Pons (tissue), 1 donor: ENCODE measurements at regions not wholly inside any gene's neighbourhood (a gene's known extent, or its start where the extent isn't known, plus 50 kb on each side); places are given as distances from the start of the nearest gene placed in this dataset.
"Not testable (repeated sequence)": the region's sequence is repeated elsewhere in the genome, so short reads cannot be mapped to it uniquely, and the experiment has no call there.

ENCODE experiments used
- DNase-seq: peaks from one replicate; pipeline ENCODE4 v3.0.0-alpha.2; 2016; ENCODE audit warnings: low spot score

DNA sequence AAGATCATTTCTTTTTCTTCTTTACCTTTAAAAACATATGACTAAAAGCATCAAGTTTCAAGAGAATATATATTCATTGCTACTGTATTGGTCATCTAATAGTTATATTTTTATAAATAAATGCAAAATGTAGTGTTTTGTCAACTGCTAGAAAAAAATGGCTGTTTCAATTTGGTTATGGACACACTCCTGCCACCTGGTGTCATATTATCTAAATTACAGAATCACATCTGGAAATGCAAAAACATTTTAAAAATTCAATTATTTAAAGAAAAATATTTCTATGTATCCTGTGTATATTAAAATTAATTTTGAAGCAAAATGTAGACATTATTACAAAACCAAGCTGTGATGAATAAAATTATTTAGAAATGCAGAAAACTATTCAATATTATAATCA, 329.4 kb upstream of the PCDH18 start:
- peak; percentile 9 for DNase-seq

DNA sequence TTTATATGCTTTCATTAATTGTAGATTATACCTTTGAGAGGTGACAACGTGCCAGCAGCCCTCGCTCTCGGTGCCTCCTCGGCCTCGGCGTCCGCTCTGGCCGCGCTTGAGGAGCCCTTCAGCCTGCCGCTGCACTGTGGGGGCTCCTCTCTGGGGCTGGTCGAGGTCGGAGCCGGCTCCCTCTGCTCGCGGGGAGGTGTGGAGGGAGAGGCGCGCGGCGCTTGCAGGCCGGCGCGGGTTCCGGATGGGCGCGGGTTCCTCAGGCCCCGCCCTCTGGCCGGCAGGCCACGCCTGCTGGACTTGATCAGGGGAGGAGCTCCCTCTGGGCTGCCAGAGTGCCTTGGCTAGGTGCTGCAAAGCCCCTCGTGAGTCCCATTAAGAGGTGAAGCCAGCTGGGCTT, 321.1 kb upstream of the PCDH18 start:
- no peak for DNase-seq

GRCh38 chr4:137852326-137852725, 320.0 kb upstream of the PCDH18 start:
- no peak for DNase-seq

DNA sequence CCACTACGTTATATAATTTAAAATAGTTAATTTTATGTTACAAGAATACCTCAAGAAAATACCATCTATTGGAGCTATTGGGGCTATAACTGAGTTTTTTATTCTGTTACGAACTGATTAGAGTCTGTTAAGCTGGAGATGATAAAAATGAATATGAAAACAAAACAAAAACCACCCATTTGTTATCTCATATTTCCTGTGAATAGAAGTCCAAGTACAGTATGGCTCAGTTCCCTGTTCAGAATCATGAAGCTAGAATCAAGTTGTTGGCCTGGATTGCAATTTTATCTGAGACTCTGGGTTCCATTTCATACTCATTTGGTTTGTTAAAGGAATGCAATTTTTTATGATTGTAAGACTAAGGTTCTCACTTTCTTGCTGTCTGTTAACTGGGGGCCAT, 319.1 kb upstream of the PCDH18 start:
- DNase-seq, result no peak

DNA sequence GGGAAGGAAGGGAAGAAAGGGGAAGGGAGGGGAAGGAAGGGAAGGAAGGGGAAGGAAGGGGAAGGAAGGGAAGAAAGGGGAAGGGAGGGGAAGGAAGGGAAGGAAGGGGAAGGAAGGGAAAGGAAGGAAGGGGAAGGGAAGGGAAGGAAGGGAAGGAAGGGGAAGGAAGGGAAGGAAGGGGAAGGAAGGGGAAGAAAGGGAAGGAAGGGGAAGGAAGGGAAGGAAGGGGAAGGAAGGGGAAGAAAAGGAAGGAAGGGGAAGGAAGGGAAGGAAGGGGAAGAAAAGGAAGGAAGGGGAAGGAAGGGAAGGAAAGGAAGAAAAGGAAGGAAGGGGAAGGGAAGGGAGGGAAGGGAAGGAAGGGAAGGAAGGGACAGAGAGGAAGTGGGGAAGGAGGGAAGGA, 295.7 kb upstream of the PCDH18 start:
- DNase-seq, result not testable (repeated sequence)

DNA sequence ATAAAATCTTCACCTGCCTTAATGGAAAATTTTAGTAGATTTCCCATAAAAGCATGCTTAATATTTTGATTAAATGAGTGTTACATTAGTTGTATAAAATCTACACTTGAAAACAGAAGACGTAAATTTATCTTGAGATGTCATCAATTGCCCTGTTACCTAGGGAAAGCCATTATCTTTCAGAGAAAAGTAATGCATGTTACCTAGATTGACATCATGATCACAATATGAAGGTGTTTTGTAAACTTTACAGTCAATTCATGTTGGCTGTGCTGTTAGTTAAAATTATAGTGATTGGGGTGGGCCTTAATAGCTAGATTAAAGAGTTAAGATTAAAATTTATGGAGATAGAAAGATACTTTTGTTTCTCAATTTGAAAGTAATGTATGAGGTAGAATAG, 293.2 kb upstream of the PCDH18 start:
- no peak for DNase-seq

DNA sequence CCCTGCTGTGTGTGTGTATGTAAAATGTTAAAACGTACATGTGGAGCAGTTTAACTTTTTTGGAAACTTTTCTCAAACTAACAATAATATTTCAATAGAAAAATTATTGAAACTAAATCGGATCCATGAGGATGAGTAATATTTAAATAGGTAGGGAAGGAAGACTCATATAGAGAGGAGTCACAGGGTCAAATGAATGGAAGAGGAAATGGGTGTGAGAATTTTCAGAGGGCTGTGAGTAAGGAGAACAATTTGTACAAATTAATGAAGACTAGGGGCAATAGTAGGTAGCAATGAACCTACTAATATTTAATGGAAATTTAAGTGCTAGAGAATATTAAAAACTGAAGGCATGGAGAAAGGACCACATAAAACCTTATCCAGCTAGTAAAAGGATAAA, 290.7 kb upstream of the PCDH18 start:
- no peak for DNase-seq

DNA sequence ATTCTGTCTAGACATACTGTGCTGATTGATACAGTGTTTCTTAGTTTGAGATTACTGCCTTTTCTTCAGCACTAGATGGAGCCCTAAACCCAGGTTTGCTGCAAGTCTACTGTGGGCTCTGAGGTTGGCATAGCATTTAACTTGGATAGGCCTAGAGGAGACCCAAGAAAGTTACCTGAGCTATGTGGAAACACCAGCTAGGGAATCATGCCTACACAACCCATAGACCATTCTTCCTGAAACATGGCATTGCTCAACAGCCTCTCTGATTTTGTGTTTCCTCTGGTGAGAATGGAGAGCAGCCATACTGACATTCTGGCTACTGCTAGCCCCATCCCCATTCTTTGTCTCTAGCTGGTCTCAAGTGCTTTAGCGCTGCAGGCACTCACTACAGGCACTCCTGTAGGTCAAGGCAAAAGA, 287.7 kb upstream of the PCDH18 start:
- no peak for DNase-seq

GRCh38 chr4:137812258-137812657, 280.0 kb upstream of the PCDH18 start:
- DNase-seq, result no peak

DNA sequence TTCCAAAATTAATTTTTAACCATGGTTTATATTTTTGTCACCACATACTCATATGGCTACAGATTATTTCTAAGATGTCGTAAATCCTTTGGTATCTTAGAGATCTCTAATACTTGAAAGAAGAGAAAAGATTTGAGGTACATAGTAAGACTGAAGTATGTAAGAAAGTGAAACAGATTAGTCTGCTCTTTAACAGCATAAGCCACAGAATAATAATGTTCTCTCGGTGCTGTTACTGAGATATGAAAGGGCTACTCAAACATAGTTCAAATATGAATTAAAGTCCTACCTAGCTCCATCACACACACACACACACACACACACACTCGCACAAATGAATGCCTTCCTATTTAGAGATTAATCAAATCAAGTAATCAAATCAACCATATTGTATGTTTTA, 274.1 kb upstream of the PCDH18 start:
- no peak for DNase-seq

- DNase-seq, result no peak
Measured at GRCh38 chr4:137804906-137805495, 272.7 kb upstream of the PCDH18 start.

DNA sequence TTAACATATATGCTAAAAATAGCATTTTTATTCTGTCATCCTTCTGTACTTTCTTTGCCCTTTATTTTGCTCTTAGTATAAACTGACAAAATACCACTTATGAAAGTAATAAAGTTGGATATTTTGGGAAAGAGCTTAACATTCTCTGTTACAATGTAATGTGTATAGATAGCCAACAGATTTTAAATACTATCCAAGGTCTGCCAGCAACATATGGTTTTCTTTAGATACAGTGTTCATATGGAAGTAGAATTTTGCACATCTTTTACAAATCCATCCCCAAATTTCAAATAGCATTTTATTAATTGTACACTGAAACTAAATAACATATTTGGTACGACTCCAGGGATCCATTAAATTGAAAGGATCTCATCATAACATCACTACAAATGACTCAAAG, 268.6 kb upstream of the PCDH18 start:
- no peak for DNase-seq

DNA sequence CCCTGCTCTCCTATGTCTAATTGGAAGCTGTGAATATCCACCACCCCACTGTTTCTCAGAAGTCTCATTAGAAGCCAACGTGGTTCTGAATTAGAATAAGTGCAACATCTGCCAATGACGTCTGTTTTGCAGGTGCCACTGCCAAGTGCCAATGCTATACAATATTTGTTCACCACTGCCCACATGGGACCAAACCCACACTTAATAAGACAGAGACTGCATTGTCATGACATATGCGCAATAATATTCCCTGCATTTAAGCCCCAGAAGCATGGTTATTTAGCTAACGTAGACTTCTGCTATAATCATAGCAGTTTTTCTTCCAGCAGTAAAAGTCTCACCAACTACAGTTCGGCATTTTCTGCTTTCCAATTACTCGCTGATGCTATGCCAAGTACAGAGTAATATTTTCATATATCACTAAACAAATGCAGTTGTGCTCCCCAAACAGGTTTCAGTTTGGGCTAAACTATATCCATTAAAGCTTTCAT, 262.5 kb upstream of the PCDH18 start:
- DNase-seq, result peak; percentile 11

DNA sequence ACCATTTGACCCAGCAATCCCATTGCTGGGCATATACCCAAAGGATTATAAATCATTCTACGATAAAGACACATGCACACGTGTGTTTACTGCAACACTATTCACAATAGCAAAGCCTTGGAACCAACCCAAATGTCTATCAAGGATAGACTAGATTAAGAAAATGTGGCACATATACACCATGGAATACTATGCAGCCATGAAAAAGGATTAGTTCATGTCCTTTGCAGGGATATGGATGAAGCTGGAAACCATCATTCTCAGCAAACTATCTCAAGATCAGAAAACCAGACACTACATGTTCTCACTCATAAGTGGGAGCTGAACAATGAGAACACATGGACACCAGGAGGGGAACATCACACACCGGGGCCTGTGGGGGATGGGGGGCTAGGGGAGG, 257.0 kb upstream of the PCDH18 start:
- not testable (repeated sequence) for DNase-seq

DNA sequence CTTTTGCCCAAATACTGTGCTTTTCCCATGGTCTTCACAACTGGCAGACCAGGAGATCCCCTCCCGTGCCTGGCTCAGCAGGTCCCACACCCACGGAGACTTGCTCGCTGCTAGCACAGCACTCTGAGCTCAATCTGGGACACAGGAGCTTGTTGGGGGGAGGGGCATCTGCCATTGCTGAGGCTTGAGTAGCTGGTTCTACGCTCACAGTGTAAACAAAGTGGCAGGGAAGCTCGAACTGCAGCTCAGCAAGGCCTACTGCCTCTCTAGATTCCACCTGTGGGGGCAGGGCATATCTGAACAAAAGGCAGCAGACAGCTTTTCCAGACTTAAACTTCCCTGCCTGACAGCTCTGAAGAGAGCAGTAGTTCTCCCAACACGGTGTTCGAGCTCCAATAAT, 251.6 kb upstream of the PCDH18 start:
- DNase-seq, result not testable (repeated sequence)

GRCh38 chr4:137775701-137776100, 243.4 kb upstream of the PCDH18 start:
- no peak for DNase-seq

GRCh38 chr4:137774501-137774900, 242.2 kb upstream of the PCDH18 start:
- no peak for DNase-seq

GRCh38 chr4:137768881-137769280, 236.6 kb upstream of the PCDH18 start:
- peak; percentile 55 for DNase-seq

GRCh38 chr4:137768196-137768595, 235.9 kb upstream of the PCDH18 start:
- no peak for DNase-seq

DNA sequence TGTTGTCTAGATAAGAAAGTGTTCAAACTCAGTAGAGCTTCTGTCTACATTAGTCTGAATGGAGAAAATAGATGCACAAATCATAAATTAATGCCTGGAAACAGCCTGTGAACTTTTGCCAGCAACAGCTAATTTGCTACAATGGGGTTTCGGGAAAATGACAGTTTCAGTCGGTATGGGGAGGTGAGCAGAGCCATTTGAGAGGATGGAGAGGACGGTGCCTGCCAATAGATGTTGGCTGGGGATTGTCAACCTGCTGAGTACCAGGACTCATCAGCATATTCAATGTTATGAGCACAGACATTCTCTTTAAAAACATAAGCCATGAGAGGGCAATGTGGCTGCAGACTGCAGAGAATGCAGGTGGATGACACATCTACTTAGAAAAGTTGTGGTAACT, 230.3 kb upstream of the PCDH18 start:
- DNase-seq, result no peak

- no peak for DNase-seq
Measured at GRCh38 chr4:137754652-137755471, 222.6 kb upstream of the PCDH18 start.

DNA sequence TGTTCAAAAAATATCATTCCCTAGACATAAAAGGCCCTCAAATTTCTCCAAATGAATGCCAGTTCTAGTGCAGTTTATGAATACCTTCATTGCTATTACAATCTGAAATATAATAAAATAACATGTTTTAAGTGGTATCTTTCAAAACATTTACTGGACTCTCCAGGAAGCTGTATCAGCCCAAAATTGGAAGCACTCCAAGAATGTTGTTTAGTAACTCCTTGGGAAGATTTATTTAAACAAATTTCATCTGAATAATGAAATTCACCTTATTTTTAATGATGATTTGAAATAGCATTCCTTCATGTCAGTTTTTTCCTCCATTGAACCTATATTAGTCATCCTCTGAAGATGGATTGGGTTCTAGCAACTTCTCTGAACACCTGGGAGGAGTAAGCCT, 217.2 kb upstream of the PCDH18 start:
- DNase-seq, result no peak

GRCh38 chr4:137748616-137749015, 216.3 kb upstream of the PCDH18 start:
- DNase-seq, result no peak

DNA sequence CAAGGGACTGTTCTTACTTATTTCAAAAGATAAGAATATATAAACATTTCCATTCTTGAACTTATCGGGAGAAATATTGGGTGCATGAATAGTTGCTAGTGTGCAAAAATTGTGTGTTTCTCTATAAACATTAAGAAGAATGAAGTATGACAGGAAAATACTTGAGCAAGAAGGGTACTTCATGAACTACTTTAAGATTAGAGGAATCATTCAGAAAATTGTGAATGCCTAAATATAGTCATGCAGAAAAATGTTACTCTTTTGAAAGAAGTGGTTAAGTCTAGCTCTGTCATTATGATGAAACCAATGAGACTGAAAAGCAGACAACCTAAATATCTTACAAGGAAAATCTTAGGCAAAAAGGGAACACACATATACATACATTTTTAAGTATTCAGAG, 207.8 kb upstream of the PCDH18 start:
- no peak for DNase-seq
